Stimulated activated CD8-positive, alpha-beta memory T cell treated with anti-CD3 and anti-CD28 coated beads, Interleukin-7, amount 100 ng/mL, for 48 hours (primary cell): ENCODE measurements at regions not wholly inside any gene's neighbourhood (a gene's known extent, or its start where the extent isn't known, plus 50 kb on each side); places are given as distances from the start of the nearest gene placed in this dataset.

Experiments
- DNase-seq, 2 donors: peaks; one replicate each; pipeline ENCODE4 v3.0.0-alpha.2; 2020; ENCODE audit warnings: low read depth in 1 of 2; ENCODE audit errors: extremely low read depth in 1 of 2

DNA sequence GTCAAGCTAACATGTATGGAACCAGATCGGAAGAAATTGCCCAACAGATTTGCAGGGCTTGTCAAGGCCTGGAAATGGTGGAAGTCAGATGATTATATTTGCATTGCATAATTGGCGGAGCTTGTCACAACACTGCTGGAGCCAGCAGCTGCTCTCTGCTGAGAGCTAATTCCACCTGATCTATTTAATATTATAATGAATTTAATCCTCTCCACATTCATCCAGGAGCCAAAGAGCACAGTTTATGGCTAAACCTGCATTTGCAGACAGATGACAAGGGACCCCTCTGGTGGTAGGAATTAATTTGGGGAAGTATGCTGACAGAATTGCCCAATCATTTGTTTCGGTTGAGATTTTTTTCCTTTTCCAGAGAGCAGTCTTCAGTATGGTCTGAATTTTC lies 730.2 kb downstream of the TUSC7 start:
- no peak for DNase-seq

DNA sequence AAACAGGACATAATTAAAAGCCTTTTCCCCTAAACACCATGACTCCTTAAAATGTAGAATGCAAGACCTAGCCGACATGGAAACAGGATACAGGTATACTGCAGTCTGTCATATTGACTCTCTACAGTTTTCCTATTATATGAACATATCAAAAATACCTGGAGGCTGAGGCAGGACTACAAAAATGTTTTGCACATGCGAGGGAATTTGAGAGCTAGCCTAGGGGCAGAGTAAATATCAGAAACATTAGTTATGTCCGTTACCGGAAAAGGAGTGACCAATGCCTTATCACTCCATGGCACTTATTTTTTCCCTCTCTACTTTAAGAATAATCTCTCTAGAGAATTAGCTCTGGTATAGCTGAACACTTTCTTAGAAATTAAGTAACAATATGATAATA lies 732.3 kb downstream of the TUSC7 start:
- no peak for DNase-seq

GRCh38 chr3:117442566-117442965 lies 733.0 kb downstream of the TUSC7 start:
- DNase-seq, result no peak

GRCh38 chr3:117443014-117443413 lies 733.4 kb downstream of the TUSC7 start:
- no peak for DNase-seq

DNA sequence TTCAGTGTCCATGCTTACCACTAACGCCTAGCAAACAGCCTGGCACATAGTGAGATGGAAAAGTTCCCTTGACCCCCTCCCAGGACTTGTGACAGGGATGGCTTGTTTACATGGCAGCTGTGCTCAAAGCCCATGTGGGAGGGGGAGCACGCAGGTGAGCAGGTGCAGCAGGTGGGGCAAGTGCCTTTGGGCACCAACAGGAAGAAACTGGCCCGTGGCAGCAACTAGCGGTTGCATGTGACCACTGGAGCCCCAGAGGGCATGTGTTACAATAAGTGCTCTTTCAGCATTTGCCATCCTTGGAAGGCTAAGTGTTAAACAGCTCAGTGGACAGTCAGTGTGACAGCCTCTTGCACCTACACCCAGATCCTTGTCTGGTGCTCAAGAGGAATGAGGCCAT lies 734.6 kb downstream of the TUSC7 start:
- DNase-seq, result no peak

DNA sequence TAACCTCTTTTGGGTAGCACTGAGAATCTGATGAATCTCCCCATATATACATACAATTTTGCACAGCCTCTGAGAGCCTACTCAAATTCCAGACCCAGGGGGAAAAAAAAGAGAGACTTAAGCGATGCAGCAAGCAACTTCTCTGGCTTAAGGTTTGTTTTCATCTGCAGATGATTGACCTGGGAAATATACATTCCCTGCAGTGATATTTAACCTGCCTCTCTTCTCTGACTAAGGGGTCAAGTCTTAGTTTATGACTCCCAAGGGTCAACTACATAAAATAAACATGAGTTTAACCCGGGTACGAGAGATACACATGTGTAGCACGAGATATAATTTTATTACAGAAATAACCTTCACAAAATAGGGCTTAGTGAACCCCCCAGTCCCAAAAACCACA lies 737.8 kb downstream of the TUSC7 start:
- no peak for DNase-seq

- no peak for DNase-seq
These were observed 740.4 kb downstream of the TUSC7 start for GRCh38 chr3:117450026-117450425.

DNA sequence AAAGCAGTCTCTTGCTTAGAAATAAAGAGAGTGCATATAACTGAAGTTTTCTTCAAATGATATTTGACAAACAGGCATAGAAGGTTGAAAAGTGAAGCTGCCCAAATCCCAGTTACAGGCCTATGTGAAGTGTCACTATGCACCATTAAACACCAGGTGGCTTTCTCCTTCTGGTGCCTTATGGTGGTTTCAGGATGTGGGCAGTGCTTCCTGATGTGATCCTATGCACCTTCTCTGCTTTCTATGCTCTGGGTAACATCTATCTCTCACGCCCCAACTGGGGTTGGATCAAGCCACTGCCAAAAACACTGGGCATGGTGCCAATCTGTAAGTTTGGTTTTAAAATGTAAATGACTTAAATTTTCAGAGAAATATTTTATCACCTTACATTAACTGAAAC lies 744.7 kb downstream of the TUSC7 start:
- DNase-seq, result no peak

- DNase-seq, result no peak
These were observed 745.3 kb downstream of the TUSC7 start for GRCh38 chr3:117454908-117455307.

GRCh38 chr3:117455782-117456181 lies 746.2 kb downstream of the TUSC7 start:
- no peak for DNase-seq

DNA sequence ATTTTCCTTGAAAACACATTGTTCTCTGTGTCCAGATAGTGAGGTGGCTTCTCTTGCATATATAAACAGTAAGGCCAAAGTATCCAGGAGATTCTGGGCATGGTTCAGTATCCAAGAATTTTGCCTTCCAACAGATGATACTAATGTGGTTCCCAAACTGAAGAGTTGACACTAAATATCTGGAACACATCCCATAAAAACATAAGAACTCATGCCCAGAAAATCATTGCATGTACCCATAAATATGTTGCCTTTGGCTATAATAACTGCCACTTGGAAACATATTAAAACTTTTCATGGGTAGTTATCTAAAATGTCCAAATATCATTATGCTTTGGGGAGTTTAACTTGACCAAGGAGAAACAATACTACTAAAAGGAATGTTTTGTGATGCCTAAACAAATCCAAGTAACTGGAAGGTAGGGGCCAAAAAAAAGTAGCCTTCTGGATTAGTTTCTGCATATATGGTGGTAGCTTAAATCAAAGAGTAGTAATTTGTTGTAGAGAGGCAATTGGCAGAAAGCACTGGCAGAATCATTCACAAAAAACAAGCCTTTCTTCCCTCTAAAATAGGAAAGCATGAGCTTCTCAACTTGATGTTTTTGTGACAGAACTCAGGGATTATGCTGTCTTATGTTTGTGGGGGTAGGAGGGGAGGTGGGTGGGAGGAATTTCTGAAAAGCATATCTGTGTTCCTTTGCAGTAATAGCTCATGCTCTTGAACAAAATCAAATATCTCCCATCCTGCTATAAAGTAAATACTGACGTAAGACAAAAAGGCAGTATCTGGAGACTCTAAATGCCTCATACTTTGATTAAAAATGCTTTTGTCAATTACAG lies 753.9 kb downstream of the TUSC7 start:
- DNase-seq, result no peak

- DNase-seq, result no peak
These were observed 762.3 kb downstream of the TUSC7 start for GRCh38 chr3:117471831-117472230.

DNA sequence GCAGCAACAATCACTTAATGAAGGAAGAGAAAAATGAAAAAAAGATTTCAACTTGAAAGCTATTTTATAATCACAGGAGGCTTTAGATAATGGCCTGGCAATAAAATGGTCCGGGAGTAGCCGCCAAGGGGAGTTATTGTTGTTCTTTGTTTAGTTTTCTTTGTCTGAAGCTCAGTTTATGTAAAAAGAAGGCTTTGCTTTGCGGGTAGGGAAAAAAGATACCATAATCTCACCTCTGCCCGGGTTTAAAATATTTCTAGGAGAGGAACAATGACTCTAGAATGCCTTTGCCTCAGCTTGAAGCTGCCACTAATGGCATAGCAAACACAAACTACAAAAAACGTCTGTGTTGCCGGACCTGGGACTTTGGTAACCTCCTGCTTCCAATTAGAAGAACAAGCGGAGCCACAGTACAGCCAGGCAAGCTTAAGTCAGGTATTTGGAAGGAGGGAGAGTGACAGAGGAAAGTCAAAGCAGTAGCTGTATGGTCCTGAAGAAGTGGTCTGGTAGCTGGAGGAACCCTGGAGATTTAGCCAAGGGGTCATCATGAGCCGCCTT lies 764.5 kb downstream of the TUSC7 start:
- no peak for DNase-seq

- DNase-seq, result no peak
These were observed 767.0 kb downstream of the TUSC7 start for GRCh38 chr3:117476572-117476971.

DNA sequence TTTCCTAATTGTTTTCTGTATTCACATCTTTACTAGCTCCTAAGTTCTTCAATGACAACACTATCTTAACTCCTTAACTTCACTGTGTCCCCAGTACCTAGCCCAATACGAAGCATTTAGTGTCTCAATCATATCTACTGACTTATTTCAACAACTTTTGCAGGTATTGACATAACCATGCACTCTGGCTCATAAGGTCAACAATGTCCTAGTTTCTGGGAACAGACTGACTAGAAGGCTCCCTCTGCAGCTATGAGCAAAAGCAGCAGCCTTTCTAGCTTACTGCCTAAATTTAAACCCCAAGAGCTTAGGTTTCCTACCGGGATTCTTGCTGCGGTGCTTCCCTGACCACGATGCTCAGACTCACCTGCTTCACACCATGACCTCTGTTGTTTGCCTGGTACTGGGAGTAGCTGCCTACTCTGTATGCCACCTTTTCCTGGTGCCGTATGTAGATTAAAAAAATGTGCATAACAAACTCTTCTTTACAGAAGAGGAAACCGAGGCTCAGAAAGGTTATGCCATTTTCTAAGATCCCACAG lies 767.7 kb downstream of the TUSC7 start:
- no peak for DNase-seq

DNA sequence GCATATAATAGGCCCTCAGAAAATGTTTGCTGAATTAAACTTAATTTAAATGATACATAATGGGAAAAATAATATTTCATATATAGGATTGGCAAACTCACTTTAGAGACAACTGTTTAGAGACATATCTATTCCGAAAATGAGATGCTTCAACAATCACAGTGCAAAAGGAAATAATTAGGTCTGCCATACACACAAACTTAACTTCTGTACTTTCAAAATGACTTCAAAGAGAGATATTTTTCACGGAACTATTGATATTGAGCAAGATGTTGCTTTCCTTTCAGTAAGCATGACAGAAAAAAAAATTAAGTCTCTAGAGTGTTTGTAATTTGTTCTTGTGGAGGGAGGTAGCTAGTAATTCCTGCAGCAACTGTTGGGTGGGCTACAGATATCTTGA lies 769.5 kb downstream of the TUSC7 start:
- no peak for DNase-seq

DNA sequence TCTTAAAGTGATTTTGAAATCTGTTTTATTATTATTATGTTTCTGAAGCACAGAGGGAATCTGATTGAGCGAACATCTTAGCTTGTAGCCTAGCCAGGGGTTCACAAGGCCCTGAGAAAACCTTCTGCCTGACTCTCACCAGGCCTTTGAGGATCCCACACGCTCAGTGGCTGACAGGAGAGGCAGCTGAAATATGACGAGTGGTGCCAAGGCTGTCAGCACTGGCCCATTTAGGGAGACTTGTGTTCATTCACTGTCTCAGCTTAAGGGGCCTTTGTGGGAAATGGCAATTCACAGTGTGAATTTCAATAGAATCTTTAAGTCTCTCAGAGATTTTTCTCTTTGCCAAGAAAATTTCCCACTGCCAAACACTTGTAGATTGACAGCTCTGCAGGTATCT lies 770.9 kb downstream of the TUSC7 start:
- DNase-seq, result no peak

GRCh38 chr3:117480972-117481371 lies 771.4 kb downstream of the TUSC7 start:
- DNase-seq, result no peak

- no peak for DNase-seq
These were observed 774.3 kb downstream of the TUSC7 start for GRCh38 chr3:117483839-117484238.

DNA sequence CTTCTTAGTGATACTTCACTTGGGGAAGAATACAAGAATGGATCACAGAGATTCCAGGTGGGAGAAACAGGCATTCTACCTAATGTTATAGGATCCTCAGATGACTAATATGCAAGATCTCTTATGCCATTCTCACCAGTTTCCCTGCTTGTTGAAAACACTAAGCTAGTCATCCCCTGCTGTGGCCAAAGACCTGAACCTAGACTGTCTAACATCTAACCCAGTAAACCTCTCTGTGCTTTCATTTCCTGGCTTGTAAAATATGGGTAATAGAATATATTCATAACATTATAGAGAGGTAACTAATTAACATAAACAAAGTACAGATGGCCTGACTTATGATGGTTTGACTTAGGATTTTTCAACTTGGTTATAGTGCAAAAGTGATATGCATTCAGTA lies 776.3 kb downstream of the TUSC7 start:
- no peak for DNase-seq

DNA sequence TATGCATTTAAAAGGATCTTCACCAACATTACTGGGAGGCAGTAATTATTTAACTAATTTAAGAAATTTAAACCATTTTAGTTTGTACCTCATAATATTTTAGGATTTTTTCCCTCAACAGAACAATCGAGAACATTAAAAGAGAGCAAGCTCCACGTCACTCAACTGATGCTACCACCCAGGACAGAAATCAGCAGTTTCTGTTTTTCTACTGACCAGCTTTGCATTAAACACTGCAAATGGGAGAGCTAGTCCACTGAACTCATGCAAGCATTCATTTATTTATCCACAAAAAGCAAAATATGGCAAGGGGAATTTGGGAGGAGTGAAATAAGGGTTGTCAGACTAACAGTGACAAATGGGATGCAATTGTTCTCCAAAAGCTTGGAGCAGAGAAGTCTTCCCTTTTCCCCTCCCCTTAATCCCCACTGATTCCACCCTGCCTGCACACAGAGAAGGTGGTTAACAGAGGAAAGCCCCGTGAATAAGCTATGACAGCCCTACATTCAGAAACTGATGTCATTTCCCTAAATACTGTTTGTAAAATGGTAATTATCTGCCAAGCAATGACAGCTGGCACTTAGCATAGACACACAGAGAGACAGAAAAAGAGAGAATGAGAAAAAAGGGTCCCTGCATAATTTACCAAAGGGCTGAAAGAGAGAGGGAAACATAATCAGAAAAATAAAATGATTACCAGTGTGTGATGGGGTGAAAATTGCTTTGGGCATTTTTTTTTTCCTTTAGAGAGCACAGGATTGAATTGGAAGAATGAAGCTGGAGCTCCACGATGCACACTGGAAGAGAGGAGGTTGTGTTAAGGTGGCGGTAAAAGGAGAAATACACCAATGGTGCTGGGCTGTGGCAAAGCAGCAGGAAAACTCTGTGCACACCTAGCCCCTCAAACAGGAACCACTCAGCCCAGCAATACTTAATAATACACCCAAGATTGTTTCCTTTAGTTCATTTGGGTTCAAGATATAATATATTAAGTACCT lies 777.4 kb downstream of the TUSC7 start:
- no peak for DNase-seq
